H54 (cell line): ENCODE measurements at regions not wholly inside any gene's neighbourhood (a gene's known extent, or its start where the extent isn't known, plus 50 kb on each side); places are given as distances from the start of the nearest gene placed in this dataset.

Experiments
- DNase-seq: peaks from one replicate; pipeline ENCODE4 v3.0.0; 2011; ENCODE audit warnings: low spot score, mixed read lengths; ENCODE audit not compliant: insufficient read length
- FAIRE-seq: peaks from 3 replicates; lab custom pipeline; 2011; peaks lifted over from hg19 to GRCh38; lab: Jason Lieb, UNC
- POLR2A ChIP-seq: IDR thresholded peaks from 2 replicates; pipeline ENCODE4 v1.6.1; 2011; ENCODE audit warnings: low read depth, mild to moderate bottlenecking, low read length

- DNase-seq (no peak), FAIRE-seq (no peak)
- TF ChIP-seq POLR2A: no peak
These were observed 254.5 kb upstream of the B3GAT1 start for GRCh38 chr11:134666273-134667174.

- no peak for FAIRE-seq
- TF ChIP-seq POLR2A: no peak
- no peak for DNase-seq
These were observed 253.7 kb upstream of the B3GAT1 start for GRCh38 chr11:134665571-134666270.

GRCh38 chr11:134665188-134665535 is 253.1 kb upstream of the B3GAT1 start:
- FAIRE-seq (no peak), DNase-seq (no peak)
- TF ChIP-seq POLR2A: no peak

GRCh38 chr11:134664447-134665187 is 252.6 kb upstream of the B3GAT1 start:
- FAIRE-seq (no peak), DNase-seq (no peak)
- no peak for TF ChIP-seq POLR2A

- TF ChIP-seq POLR2A: no peak
- DNase-seq (no peak), FAIRE-seq (no peak)
These were observed 251.7 kb upstream of the B3GAT1 start for GRCh38 chr11:134663506-134664313.

- no peak for TF ChIP-seq POLR2A
- no peak for FAIRE-seq
- DNase-seq: no peak
These were observed 250.8 kb upstream of the B3GAT1 start for GRCh38 chr11:134662629-134663360.

GRCh38 chr11:134661660-134662059 is 249.6 kb upstream of the B3GAT1 start:
- TF ChIP-seq POLR2A: no peak
- FAIRE-seq: no peak
- no peak for DNase-seq

GRCh38 chr11:134660416-134660815 is 248.4 kb upstream of the B3GAT1 start:
- TF ChIP-seq POLR2A: no peak
- DNase-seq: no peak
- no peak for FAIRE-seq

GRCh38 chr11:134659882-134660281 is 247.8 kb upstream of the B3GAT1 start:
- DNase-seq (no peak), FAIRE-seq (no peak)
- TF ChIP-seq POLR2A: no peak

GRCh38 chr11:134658481-134659225 is 246.6 kb upstream of the B3GAT1 start:
- DNase-seq (no peak), FAIRE-seq (no peak)
- TF ChIP-seq POLR2A: no peak

GRCh38 chr11:134657631-134658030 is 245.6 kb upstream of the B3GAT1 start:
- no peak for DNase-seq
- no peak for FAIRE-seq
- no peak for TF ChIP-seq POLR2A
